NCI-H526 treated with DMSO at 0.1 percent for 48 hours (cell line): ENCODE measurements at regions not wholly inside any gene's neighbourhood (a gene's known extent, or its start where the extent isn't known, plus 50 kb on each side); places are given as distances from the start of the nearest gene placed in this dataset.

Experiments used
- DNase-seq: peaks from one replicate; lab custom pipeline; 2025; lab: John Stamatoyannopoulos, UW

DNA sequence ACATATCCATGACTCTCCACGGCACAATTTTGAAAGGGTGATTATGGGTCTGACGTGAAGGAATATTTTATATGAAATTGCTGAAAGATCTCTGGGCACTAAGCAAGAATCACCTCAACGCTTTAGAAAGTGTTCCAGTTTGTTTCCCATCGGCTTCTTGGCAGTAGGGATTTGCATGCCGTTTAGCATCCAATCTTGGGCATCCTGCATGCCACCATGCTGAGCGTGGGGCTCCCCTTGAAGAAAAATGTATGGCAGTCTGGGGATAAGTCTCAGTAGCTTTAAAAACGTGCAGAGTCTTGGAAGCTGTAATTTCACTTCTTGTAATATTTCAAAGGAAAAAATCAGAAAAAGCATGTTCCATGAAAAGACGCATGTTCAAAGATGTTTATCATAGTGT is 151.7 kb downstream of the DMRT2 start:
- no peak for DNase-seq

DNA sequence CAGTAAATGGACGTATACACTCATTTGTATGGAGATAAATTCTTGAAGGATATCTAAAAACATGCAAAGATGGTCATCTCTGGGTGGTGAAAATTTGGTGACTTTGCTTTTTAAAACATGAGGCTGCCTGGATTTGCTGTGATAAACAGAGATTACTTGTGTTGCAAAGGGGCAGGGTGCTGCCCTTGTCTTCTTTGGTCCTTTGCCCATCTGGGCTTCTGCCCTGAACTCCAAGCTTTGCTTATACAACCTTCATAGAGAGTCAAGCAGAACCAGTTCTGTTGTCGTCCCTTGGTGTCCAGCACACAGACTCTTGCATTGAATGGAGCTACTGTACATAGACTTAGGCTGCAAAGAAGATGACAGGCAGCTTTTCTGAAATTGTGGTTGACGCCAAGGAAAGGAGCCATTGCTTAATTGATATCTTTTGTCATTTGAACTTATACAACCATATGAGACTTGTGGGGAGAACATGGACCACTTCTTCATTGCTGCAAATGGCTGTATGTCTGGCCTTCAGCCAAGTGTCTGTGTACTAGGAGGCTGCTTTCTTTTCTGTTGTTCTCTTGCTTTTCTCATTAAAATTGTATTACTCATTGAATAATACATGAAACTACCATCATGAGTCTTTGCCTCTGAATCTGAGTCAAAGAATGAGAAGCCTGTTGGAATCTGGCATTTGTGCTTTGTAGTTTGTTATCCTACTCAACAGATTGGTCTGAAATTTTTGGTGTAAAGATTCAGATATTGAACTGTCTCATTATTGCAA is 152.5 kb downstream of the DMRT2 start:
- DNase-seq = no peak

DNA sequence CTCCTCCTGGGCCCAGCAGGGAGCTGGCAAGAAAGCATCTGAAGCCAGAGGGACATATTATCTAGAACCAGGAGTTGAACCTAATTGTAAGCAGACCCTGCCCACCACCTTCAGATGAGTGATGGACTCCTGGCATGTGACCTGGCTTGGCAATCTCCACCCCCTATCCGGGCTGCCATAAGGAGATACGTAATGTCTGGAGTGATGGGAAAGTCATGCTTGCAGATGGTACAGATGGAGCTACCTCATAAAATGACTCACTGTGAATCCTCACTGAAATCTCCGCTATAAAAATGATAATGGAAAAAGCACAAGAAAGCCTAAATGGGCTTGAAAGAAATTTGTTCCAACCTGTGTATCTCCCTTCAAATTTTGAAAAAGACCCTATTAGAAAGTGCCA is 157.5 kb downstream of the DMRT2 start:
- DNase-seq = no peak

DNA sequence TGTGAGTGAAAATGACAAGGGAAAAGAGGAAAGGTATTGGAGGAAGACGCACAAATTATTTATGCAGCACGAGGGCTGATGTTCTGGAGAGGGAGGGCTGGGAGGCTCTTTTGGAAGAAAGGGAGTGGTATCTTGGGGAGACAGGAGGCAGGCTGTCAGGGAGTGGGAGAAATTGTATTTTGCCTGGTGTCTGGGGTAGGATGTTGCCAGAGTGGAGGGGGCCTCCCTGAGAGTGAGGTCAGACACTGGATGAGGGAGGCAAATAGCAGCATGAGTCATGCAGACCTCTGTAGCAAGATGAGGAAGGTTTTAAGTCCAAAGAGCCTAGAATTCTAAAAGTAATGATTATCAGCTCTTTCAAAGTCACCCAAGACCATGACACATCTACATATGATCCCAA is 158.0 kb downstream of the DMRT2 start:
- DNase-seq = no peak

DNA sequence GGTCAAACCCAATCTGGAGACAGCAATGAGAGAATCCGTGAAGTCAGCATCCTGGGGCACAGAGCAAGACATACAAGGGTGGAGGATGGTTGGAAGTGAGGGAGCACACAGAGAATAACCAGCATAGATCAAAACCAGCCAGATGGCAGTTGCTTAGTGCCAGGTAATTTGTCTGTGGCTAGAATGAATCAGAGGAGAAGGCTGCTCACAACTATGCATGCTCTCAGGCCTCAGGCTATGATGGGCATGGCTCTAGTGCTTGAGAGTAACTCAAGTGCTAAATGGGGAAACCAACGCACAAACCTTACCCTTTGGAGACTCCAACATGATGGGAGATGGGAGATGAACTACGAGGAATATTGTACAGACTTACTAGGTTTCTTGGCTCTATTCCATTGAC is 160.8 kb downstream of the DMRT2 start:
- DNase-seq = no peak

DNA sequence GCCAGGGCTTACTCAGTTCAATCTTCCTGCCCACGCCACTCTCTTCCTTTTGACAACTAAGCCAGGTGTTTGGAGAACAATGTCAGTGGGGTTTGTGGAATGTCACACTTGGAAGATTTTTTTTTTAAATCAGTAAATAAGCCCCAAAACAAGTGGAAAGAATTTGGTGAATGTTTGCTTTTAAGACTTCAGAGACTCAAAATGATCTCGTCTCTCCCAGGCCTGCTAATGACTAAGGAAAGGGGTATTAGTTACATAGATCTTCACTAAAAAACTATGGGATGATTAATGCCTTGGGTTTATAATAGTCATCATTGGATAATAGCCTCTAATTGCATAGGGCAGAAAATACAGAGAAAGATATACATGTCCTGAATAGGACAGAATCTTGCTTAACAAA is 166.4 kb downstream of the DMRT2 start:
- no peak for DNase-seq

DNA sequence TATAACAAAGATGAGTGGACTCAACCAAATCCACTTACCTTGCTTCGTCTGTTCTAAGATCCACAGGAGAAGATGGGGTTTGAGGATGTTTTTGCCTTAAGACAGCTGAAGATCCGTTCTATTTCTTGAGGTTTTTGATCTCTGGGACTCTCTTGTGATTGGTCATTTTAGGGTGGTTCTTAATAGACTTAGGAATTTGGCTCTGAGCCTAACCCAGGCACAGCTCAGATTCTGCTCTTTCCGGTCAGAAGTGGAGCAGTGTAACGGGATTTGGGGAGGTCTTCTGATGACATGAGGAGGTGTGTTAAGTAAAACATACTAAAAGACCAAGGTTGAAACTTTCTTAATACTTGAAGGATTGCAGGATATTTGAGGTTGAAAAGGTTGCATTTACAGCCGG is 166.9 kb downstream of the DMRT2 start:
- DNase-seq = no peak

DNA sequence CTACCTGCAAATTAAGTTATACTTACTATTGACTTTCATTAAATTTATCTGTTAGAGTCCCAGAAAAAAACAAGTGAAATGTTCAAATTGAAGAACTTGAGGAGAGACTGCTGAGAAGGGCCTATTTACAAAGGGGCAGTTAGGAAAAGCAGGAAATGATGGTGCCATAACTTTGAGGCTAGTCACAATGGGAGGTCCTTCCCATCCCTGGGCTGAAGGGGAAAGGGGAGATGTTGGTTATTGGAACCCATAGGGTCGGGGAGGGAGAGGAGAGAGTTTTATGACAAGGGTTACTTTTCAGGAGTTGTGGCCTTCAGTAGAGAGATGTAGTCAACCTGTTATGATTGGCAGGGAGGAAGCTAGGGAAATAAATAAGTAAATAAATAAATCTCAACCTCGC is 169.1 kb downstream of the DMRT2 start:
- DNase-seq = no peak

DNA sequence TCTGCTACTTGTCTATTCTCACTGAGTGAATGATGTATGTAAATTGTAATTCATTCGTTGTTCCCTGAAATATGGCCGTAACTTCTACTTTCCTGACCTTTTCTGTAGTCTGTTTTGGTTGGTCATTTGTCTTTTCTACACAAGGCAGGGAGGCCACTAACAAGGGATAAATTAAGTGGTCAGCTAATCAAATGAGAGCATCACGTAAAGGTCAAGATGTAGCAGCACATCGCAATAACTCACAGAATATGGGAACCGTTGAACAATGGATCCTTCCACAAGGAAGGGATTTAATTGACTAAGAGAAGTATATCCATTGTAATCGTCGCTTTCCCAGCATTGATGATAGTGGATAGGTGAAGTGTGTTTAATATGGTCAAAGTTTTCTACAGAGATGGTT is 171.1 kb downstream of the DMRT2 start:
- DNase-seq = no peak

DNA sequence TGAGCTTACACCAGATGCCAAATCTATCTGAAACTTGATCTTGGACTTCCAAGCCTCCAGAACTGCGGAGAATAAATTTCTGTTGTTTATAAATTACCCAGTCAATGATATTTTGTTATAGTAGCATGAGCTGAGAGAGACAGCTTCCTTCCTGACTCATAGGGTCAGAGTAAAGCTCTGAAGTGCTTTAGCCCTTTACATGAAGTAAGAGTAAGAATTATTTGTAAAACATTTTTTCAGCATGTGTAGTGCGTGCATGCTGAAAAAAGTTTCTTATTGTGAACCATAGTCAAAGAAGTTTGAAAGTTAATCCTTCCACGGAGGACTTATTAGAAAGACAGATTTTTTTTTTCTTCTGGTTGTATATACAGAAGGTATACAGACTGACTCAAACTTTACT is 172.4 kb downstream of the DMRT2 start:
- no peak for DNase-seq

DNA sequence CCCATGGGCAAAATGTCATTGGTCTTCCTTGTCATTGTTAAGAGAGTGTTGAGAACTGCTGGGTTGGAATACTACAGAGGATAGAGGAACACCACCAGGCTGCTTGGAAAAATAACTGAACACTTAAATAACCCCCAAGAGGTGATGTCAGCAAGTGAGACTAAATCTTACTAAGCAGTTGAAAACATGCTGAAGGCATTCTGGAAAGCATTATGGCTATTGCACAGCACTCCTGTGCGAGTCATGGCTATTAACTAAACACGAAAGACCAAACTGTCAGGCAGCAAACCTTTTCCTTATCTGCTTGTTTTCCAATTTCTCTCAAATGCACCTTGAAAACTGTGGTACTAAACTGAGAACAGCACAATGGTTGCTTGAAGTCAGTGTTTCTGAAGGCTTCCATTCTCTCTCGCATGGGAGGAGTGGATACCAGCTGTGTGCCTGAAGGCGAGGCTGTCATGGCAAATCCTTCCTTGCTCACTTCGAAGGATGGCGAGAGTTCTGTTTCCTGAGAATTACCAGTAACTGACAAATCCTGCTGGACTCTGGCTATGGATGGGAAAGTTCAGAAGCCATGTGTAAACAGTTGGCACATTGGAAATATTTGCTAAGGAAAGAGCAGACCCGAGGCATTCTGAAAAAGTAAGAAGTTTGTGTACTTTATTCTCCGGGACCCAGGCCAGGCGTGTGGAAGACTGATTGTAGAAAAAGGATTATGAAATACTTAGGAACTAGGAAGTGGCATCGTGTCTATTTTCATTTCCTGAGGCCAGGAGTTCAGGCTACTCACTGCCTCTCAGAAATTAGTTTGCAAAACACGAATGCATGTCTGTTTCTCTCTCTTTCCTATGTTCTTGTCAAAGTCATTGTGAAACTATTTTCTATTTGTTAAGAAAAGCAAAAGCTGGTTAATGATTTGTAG is 182.1 kb downstream of the DMRT2 start:
- no peak for DNase-seq

DNA sequence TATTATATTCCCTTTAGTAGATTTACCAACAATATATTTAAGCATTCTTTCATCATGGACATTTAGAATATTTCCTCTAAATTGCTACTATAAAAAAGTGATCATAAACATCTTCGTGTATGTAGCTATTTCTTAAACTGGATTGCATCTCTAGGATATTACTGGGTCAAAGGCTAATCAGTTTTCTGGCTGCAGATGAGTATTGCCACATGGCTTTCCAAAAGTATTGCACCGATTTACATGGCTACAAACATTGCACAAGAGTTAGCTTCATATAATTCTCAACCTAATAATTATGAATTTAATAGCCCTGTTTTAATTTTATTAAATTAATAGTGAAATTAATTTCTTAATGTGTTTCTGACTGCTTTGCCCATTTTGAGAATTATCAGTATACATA is 183.4 kb downstream of the DMRT2 start:
- DNase-seq = no peak

DNA sequence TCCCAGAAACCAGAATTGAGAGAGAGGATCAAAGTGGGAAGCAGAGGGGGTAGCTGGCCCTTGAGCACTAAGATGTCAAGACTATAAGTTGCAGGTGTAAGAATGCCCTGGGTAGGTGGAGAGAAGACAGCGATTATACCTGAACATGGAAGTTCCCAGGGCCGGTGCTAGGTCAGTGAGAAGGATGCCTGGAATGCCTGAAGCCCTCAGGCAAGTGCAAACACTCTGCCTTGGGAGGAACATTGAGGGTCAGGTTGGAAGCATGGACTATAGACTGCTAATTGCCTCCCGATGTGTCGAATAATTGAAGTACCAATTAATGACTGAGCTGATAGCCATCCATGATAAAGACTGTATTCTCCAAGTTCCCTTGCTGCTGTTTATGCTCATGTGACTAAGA is 185.5 kb downstream of the DMRT2 start:
- DNase-seq = no peak

DNA sequence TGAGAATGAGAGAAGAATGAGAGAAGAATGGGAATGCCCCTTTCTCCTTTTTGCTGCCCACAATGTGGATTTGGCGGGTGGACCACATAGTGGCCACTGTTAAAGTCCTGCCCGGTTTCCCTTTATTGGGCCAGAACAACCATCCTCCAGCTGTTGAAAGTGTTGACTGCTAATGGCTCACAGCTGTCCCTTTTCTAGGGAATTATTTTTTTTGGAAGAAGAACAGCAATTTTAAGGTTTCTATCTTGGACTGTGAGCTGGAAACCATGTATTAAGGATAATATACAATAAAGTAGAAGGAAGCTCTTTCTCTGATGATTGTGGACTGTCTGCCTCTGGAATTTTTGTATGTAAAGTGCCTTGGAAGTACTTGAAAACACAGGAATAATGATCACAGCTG is 185.9 kb downstream of the DMRT2 start:
- no peak for DNase-seq

DNA sequence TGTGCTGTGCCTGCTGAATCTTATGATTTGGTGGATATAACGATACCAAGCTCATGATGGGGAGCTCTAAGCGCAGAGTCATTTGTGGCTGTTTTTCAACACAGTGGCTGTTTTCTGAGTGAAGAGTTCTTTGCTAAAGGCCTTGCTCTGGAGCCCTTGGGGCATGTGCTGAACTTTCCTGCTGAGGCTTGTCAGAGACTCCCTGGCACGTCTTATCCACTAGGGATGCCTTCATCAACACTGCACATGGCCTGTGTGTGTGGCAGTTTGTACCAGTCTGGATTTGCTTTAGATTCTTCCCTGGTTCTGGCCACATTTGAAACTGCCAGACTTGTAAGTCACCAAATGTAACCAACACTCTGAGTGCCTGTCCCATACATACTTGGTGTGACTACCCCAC is 188.2 kb downstream of the DMRT2 start:
- no peak for DNase-seq

DNA sequence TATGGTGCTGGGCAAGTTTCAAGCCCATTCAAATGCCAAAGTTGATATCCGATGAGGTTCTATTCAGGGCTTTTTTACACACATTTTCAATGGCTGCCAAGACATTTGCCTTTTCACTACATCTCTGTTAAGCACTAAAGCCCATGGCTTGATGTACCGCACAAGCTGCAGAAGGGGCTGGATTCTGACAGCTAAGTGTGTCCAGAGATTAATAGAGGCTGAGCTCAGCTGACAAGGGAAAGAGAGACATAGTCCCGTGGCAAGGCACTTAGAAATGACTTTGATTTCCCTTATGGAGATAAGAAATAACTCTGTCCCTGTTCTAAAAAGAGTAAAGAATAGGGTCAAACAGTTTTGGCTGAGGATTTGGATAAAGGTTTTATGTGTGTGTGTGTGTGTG is 198.6 kb downstream of the DMRT2 start:
- no peak for DNase-seq

DNA sequence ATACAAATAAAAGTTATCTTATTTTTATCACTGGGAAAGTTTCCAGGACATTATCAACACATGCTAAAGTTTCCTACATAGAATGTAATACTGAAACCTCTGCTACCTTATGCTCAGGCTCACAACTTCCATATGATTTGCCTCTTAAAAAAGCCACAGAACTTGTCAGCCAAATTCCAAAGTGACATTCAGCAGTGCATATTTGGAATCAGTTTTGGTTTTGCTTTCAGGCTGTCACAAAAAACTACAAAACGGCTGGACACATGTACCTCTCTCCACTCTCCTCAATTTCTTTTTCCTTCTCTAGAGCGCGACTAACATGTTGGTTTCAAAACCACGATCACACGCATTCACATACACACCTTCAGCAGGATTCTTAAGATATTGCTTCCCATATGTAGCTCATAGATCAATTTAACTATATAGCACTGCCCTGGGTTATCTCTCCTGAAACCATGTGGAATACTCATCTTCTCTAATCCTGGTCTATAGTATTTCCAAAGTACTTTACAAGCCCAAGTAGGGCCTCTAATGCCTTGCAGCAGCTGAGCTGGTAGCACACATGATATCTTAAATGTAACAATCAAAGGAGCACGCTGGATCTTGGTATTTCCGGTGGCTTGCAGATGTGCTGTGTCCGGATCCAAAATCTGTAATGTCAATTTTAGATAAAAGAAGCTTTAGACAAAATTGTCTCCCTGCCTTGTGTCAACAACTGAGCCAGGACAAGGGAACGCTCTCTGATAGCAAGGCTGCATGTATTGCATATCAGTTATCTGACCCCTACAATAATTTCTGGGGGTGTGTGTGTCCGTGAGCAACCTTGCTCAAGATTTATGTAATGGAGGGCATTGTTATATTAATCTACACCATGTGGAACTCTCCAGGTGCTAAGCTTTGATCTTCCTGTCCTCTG is 203.2 kb downstream of the DMRT2 start:
- no peak for DNase-seq

DNA sequence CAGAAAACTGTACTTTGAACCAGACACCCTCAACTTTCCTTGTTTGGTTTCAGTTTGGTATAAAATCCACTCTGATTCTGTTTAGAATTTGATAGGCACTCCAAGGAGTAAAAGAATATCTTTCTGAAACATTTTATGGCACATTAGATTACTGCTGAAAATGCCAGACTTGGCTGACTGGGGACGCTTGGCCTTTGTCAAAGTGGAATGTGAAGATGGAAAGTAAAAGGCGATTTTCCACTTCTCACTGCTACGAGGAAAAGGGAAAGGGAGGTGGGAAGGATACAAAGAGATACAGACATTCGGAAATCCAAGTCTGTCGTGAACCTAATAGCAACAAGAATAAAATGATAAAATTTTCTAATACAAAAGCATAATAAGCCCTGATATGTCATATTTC is 203.9 kb downstream of the DMRT2 start:
- no peak for DNase-seq

DNA sequence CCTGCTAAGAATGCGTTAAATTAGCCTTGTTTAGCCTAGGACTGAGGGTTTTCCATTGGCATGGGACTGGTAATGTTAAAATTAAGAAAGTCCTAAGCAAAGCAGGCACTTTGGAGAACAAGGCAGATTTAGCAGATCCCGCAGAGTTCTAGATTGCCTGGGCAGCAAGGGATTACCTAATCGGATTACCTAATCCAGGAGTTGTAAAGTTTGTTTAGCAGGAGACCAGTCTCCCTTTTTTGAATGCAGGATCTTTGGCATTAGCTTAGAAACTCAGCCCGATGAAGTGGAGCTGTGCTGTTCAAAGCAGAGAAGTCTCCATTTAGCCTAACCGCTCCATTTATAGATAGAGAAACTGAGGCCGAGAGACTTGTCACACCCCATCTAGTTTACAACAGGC is 206.0 kb downstream of the DMRT2 start:
- DNase-seq = no peak

DNA sequence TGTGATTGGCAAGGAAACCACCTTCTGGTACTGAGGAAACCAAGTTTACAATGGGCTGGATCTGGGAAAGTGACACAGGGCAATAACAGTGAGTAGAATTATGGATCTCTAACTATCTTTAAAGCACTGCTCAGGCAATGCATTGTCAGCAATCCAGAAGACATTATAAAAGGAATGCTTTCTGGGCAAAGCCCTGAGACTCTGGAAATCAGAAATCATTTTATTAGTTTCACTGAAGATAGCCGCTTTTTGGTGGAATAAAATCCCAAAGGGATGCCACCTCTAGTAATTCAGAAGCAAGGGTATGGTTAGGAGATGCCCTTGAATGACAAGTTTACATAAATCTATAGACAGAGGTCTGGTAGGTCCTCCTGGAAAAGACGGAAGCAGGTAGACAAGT is 211.1 kb downstream of the DMRT2 start:
- DNase-seq = no peak

DNA sequence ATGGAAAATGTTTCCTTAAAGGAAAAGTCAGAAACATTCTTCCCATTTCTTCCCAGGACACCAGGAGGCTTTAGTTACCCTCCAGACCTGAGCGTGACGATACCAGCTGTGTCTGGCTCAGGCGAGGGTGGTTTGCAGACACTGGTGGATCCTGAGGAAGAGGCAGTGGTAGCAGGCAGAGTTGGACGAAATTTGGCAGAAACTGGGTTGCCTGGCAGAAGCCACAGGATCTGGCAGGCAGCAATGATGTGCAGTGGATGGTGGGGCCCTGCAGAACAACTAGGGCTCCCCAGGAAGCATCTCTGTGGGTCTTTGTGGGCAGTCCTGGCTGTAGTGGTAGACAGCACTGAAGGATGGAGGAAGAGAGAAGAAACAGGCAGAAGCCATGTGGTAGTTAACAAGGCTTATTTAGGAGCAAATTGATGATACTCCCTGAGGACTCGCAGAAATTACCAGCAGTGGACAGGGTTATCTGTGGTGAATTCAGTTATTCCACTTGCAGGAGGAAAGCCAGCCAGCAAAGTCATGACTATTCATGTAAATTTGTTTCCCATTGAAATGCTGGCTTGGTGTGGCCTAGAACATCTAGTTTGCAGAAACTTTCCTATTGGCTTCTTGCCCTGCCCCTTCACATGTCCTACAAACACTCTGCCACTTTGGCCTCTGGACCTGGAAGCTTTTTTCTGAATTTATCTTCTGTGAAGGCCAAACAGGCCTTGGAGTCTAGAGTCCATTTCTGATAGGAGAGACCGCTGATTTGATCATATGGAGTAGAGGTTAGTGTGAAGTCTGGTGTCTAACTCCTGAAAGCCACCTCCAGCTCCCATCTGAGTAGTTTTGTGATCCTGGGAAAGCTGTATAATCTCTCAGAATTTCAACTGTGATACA is 212.0 kb downstream of the DMRT2 start:
- no peak for DNase-seq
